HUES6 (cell line): ENCODE measurements at regions not wholly inside any gene's neighbourhood (a gene's known extent, or its start where the extent isn't known, plus 50 kb on each side); places are given as distances from the start of the nearest gene placed in this dataset.

ENCODE experiments used
- H3K27ac ChIP-seq: 2 replicates; pipeline ENCODE4 v1.7.0; 2013; ENCODE audit warnings: low read depth, mild to moderate bottlenecking, low read length, inconsistent platforms
- H3K27me3 ChIP-seq: 2 replicates; pipeline ENCODE4 v1.6.1; 2013; ENCODE audit warnings: low read length; ENCODE audit not compliant: control insufficient read depth, insufficient read depth
- H3K36me3 ChIP-seq: 2 replicates; pipeline ENCODE4 v1.6.1; 2013; ENCODE audit warnings: low read length; ENCODE audit not compliant: control insufficient read depth, insufficient read depth
- H3K4me1 ChIP-seq: 2 replicates; pipeline ENCODE4 v1.6.1; 2013; ENCODE audit warnings: low read length; ENCODE audit not compliant: control insufficient read depth, insufficient read depth
- H3K4me3 ChIP-seq: 2 replicates; pipeline ENCODE4 v1.5.1; 2013; ENCODE audit warnings: low read depth, low read length
- H3K9ac ChIP-seq: one replicate; pipeline ENCODE4 v1.6.1; 2013; ENCODE audit warnings: mild to moderate bottlenecking, low read length
- H3K9me3 ChIP-seq: 2 replicates; pipeline ENCODE4 v1.6.1; 2013; ENCODE audit warnings: low read depth, low read length; ENCODE audit not compliant: control insufficient read depth, insufficient read depth

DNA sequence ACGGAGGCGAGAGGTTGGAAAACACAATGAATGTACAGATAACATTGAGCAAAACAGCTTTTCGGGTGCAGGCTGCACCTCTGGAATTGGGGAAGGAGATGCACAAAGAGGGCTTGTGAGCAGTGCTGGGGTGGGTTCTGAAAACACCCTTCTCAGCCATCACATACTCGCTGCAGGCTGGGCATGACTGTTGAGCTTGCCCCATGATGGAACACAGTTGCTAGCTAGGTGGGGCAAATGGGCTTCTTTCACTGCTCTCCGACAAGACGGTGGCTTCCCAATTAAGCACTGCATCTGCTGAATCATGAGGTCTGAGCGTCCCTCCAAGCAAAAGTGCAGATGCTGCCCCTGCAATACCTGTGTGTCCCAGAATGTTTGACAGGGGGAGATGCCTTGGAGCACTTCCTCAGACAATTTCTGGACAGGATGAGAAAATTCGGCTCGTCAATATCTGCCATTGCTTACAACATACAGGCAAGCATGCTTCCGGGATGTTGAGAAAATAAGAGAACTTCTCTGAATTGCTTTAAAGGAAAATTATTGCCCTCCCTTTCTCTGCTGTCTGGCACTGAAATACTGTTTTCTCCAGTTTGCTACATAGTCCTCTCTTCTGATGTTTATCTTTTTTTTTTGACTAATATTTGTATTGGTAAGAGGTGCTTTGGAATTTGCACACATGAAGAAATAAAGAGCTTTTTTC lies 77.3 kb upstream of the SH3BP4 start:
- Histone ChIP-seq H3K4me3 (no peak overlapping the region), H3K27ac (no peak overlapping the region), H3K4me1 (no peaks in the 10 kb centered on the region), H3K27me3 (no peaks in the 10 kb centered on the region), H3K36me3 (peaks cover 6% of the 10 kb centered on the region; the same call in 1 of the 2 replicates), H3K9ac (no peak overlapping the region), H3K9me3 (peaks cover 35% of the 10 kb centered on the region)

DNA sequence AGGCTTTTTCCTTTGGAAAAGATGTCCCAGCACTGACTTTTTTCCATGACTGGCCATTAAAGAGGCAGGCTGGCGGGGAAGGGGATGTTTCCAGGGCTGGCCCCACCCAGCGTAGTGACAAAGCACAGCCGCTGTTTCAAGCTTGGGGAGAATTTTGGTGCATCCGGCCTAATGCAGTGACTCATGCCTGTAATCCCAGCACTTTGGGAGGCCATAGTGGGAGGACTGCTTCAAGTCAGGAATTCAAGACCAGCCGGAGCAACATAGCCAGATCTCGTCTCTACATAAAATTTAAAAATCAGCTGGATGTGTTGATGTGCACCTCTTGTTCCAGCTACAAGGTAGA lies 78.0 kb upstream of the SH3BP4 start:
- no peak overlapping the region for H3K27ac ChIP-seq
- no peak overlapping the region for H3K9ac ChIP-seq
- no peaks in the 10 kb centered on the region for H3K4me1 ChIP-seq
- no peaks in the 10 kb centered on the region for H3K27me3 ChIP-seq
- H3K9me3 ChIP-seq: peaks cover 35% of the 10 kb centered on the region
- peaks cover 6% of the 10 kb centered on the region; the same call in 1 of the 2 replicates for H3K36me3 ChIP-seq
- H3K4me3 ChIP-seq: no peak overlapping the region

DNA sequence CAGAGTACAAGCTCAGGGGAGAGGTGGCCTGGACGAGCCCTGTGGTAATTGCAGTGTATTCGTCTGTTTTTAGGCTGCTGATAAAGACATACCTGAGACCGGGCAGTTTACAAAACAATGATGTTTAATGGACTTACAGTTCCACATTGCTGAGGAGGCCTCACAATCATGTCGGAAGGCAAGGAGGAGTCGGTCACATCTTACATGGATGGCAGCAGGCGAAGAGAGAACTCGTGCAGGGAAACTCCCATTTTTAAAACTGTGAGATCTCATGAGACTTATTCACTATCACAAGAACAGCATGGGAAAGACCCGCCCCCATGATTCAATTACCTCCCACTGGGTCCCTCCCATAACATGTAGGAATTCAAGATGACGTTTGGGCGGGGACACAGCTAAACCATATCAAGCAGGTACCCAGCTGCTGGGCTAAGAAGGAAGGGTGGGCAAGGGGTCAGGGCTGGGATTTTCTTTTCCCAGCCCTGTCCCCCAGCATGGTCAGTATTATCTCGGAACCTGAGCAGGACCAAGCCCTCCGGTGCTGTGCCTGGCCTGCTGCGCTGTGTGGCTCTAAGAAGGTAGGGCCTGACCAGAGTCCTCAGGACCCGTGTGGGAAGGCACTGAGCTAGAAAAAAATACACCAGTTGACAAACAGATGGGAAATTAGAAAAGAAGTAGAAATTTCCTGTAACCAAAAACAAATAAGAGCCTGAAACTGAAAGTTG lies 78.6 kb upstream of the SH3BP4 start:
- Histone ChIP-seq H3K9me3 (peaks cover 35% of the 10 kb centered on the region), H3K4me3 (no peak overlapping the region), H3K9ac (no peak overlapping the region), H3K36me3 (peaks cover 6% of the 10 kb centered on the region; the same call in 1 of the 2 replicates), H3K4me1 (no peaks in the 10 kb centered on the region), H3K27ac (no peak overlapping the region), H3K27me3 (no peaks in the 10 kb centered on the region)

DNA sequence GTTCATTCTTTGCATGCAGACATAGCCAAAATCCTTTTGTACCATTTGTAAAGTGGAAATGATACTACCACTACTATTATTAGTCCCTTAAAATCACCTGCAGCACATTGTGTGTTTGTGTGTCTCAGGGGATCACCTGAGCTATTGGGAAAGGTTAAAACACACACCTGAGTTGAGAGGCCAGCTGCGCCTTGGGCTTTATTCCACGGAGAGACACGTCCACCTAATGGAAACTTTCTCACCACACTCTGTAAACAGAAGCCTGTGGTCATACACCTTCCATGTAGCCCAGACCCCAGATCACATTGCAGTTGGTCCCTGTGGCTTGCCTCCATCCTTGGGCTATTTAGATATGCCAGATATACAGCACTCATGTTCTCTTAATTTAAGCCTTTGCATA lies 81.8 kb upstream of the SH3BP4 start:
- Histone ChIP-seq H3K9me3 (peaks cover 45% of the 10 kb centered on the region), H3K4me1 (no peaks in the 10 kb centered on the region), H3K27ac (no peak overlapping the region), H3K9ac (no peak overlapping the region), H3K36me3 (peaks cover 6% of the 10 kb centered on the region; the same call in 1 of the 2 replicates), H3K4me3 (no peak overlapping the region), H3K27me3 (no peaks in the 10 kb centered on the region)

DNA sequence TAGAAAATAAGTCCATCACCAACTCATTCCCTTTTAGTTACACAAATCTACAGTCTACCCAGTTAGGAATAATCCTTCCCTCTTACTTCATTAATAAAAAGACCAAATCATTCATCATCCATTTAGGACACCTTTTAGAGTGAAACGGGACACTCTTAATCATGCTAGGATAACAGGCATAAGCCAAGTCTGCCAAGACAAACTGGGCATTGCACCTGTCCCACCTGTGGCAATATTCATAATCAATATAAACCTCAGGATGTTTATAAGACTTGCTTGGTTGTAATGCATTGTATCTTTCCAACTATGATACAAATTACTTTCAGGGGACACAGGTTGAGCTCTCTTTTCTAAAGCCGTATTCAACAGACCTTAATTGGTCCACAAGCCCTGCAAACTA lies 82.7 kb upstream of the SH3BP4 start:
- no peak overlapping the region for H3K27ac ChIP-seq

DNA sequence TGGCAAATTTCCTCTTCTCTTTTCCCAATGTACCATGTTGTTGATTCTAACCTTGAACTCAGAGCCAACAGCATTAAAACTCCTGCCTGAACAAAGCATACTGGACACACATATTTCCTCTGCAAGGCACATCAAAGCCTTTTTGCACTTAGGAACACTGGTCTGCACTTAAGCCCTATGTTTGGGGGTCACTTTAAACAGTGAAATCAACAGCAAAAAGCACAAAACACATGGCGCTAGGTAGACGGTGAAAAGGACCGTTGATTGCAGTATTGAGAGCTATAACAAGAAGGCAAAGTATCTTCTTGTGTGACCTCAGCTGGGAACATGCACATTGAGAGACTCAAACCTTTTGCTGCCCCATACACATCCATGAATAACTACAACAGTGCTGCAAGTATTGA lies 83.9 kb upstream of the SH3BP4 start:
- H3K27ac ChIP-seq: no peak overlapping the region
- peaks cover 3% of the 10 kb centered on the region; the same call in 1 of the 2 replicates for H3K36me3 ChIP-seq
- no peak overlapping the region for H3K4me3 ChIP-seq
- no peak overlapping the region for H3K9ac ChIP-seq
- no peaks in the 10 kb centered on the region for H3K27me3 ChIP-seq
- peaks cover 5% of the 10 kb centered on the region for H3K4me1 ChIP-seq
- peaks cover 32% of the 10 kb centered on the region for H3K9me3 ChIP-seq

More for the DNA sequence above, 82.7 kb upstream of the SH3BP4 start:
- Histone ChIP-seq H3K27me3 (no peaks in the 10 kb centered on the region), H3K36me3 (peaks cover 6% of the 10 kb centered on the region; the same call in 1 of the 2 replicates), H3K4me1 (no peaks in the 10 kb centered on the region), H3K9me3 (peaks cover 43% of the 10 kb centered on the region), H3K4me3 (no peak overlapping the region), H3K9ac (no peak overlapping the region)

DNA sequence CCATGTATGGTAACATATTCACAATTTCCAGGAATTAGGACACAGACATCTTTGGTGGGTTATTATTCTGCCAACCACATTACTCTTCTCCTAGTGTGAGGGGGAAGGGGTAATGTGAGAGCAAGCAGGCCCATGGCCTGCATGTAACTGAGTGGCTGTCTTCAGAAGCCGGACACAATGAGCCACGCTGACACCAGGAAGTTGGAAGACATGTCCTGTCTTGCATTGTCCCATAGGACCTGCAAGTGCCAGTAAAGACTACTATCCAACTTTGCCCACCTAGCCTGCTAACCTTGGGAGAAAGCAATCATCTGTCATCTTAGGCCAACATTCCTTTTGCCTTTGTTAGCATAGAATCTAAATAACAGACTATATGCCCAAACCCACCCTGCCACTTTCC lies 86.2 kb upstream of the SH3BP4 start:
- no peaks in the 10 kb centered on the region for H3K36me3 ChIP-seq
- H3K9me3 ChIP-seq: peaks cover 27% of the 10 kb centered on the region
- no peak overlapping the region for H3K4me3 ChIP-seq
- H3K27ac ChIP-seq: no peak overlapping the region
- H3K4me1 ChIP-seq: peaks cover 12% of the 10 kb centered on the region
- H3K9ac ChIP-seq: no peak overlapping the region
- H3K27me3 ChIP-seq: no peaks in the 10 kb centered on the region

DNA sequence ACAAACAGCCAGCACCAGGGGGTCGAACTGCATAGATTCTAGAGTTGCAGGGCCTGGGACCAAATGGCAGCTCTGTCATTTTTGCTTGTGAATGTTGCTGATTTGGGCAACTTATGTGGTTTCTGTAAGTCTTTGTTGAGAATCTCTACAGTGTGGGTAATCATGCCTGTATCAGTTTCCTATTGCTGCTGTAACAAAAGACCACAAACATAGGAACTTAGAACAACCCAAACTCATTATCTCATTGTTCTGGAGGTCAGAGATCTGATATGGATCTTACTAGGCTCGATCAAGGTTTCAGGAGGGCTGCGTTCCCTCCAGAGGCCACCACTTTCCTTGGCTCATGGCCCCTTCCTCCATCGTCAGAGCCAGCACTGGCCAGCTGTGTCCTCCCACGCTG lies 86.8 kb upstream of the SH3BP4 start:
- Histone ChIP-seq H3K9ac (no peak overlapping the region), H3K27ac (no peak overlapping the region), H3K27me3 (no peaks in the 10 kb centered on the region), H3K4me1 (peaks cover 12% of the 10 kb centered on the region), H3K4me3 (no peak overlapping the region), H3K9me3 (peaks cover 27% of the 10 kb centered on the region), H3K36me3 (no peaks in the 10 kb centered on the region)

DNA sequence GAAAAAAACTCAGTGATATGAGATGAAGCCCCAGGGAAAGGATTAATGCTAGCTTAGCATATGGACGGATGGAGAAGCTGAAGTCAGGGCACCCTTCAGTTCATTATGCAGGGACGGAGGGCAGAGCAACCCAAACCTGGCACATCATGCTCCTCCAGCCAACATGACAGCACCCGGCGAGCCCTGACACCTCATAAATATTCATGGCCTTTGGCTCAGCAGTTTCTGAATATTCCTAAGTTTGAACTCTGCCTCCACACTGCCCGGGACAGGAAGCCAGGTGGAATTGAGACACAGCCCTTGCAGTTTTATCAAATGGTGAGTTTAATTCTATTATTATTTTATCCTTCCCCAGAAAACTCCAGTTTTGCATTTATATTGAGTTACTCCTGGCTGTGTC lies 87.3 kb upstream of the SH3BP4 start:
- no peaks in the 10 kb centered on the region for H3K27me3 ChIP-seq
- no peak overlapping the region for H3K27ac ChIP-seq
- H3K4me1 ChIP-seq: peaks cover 12% of the 10 kb centered on the region
- H3K36me3 ChIP-seq: no peaks in the 10 kb centered on the region
- H3K9ac ChIP-seq: no peak overlapping the region
- no peak overlapping the region for H3K4me3 ChIP-seq
- peaks cover 27% of the 10 kb centered on the region for H3K9me3 ChIP-seq

DNA sequence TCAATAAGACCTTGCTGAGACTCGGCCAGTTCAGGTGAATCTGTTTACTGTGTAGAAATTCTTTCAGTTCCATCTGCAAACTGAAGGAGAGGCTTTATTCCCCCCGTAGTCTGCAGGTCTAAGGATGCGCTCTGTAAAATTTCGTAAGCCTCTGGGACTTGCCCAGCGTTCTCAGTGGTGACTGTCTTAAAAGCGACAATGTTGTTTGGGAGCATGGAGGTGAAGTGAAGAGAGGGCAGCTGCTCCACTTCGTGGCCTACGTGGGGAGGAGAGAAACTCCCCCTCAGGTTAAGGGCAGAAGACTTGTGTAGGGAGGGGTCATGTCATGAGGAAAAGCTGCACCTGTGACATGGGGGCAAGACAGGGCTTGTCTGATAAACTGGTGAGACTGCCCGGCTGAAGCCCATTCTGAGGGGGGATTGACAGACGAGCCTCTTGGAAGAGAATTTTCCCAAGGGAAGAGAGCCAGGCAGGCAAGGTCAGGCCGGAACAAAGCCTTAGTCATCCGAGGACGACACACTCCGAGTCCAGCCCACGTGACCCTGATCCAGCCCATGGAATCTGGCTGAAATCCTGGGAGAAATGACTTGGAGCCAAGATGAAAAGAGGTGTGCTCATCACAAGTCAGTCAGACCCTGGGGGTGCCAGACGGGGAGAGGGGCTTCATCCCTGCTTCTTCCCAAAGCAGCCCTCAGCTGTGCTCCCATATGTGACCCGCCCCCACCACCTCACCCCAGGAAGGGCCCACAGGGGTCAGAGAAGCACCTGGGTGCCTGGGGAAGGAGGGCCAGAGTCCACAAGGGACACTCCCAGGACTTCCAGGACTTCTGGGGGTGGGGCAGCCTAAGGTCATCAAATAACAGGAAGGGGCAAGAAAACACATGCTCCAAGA lies 88.5 kb upstream of the SH3BP4 start:
- peak overlapping the region; percentile 35 for H3K9ac ChIP-seq
- no peaks in the 10 kb centered on the region for H3K36me3 ChIP-seq
- no peak overlapping the region for H3K27ac ChIP-seq
- peaks cover 27% of the 10 kb centered on the region for H3K9me3 ChIP-seq
- H3K4me1 ChIP-seq: peaks cover 17% of the 10 kb centered on the region
- no peaks in the 10 kb centered on the region for H3K27me3 ChIP-seq
- no peak overlapping the region for H3K4me3 ChIP-seq
